Fibroblast of skin of right biceps (primary cell): ENCODE measurements at regions not wholly inside any gene's neighbourhood (a gene's known extent, or its start where the extent isn't known, plus 50 kb on each side); places are given as distances from the start of the nearest gene placed in this dataset.

Source experiments
- DNase-seq: peaks from one replicate; pipeline ENCODE4 v3.0.0-alpha.2; 2013

GRCh38 chr16:73171901-73172240 lies 123.9 kb upstream of the ZFHX3 start:
- DNase-seq, result no peak

DNA sequence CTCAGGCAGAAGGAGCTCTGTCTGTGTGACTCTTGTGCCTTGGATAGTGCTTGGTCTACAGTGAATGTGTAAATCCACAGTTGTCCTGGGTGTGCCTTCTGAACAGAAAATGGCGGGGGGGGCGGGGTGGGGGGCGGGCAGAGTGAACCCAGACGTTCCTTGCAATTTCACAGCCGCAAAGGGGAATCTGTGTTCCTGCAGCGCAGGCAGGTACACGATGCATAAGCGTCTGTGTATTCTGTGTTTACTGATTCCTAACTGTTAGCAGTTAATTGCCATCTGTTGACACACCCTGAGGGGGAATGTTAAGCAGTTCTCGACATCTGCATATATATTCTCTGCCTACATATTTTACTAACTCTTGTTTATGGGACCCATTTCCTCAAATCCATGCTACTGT lies 123.5 kb upstream of the ZFHX3 start:
- no peak for DNase-seq

DNA sequence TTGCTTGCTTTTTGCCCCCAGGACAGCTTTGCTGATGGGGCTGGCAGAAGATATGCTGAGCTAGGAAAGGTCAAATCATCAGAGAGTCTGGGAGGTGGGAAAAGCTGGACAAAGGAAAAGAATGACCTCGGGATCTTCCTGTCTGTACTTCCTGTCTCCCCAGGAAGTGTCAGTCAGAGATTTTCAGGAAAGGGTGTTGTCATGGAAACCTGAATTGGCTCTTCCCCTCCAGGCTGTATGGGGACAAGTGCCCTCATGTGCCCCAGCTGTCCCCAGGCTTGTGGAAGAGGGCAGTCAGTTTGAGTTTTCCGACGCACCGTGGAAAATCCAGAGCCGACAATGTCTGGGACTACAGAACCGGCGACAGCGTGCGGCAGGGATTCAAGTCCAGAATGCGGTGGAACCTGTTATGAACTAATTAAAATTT lies 122.7 kb upstream of the ZFHX3 start:
- no peak for DNase-seq

DNA sequence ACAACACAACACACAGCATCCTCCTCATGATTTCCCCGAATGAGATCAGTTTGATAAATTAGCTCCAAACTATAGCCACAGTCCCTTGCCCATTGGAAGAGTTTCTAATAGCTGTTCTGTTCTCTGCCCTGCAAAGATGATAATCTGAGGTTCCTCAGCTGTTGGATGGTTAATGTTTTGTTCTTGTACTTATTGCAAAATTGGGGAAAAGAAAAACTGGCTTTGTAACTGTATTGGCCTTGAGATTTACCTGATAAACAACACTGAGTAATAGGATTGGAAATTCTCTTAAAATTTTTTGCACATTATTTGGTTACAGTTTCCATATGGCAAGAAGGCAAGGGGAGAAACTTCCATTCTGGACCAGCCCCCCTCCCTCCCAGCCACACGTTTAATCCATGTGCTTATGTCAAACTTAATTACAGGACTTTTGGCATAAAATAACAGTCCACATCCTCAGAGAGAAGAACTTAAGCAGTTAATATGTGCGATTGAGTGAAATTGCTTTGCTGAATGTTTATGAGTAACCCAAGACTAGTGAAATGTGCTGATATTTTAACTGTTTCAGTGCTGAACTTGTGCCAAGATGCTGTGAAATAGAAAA lies 119.1 kb upstream of the ZFHX3 start:
- DNase-seq, result no peak

- peak; percentile 25 for DNase-seq
These were observed 118.5 kb upstream of the ZFHX3 start for GRCh38 chr16:73166441-73166851.

- no peak for DNase-seq
These were observed 115.4 kb upstream of the ZFHX3 start for GRCh38 chr16:73163238-73163815.

DNA sequence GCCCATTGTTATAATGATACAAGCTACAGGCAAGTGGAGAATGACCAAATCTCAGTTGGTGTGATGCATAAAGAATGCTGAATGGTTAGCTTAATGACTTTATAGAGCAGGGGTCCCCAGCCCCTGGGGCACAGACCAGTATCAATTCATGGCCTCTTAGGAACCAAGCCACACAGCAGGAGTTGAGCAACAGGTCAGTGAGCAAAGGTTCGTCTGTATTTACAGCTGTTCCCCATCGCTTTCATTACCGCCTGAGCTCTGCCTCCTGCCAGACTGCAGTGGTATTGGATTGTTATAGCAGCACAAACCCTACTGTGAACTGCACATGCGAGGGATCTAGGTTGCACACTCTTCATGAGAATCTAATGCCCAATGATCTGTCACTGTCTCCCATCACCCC lies 114.0 kb upstream of the ZFHX3 start:
- DNase-seq, result no peak

GRCh38 chr16:73159296-73159695 lies 111.4 kb upstream of the ZFHX3 start:
- no peak for DNase-seq

DNA sequence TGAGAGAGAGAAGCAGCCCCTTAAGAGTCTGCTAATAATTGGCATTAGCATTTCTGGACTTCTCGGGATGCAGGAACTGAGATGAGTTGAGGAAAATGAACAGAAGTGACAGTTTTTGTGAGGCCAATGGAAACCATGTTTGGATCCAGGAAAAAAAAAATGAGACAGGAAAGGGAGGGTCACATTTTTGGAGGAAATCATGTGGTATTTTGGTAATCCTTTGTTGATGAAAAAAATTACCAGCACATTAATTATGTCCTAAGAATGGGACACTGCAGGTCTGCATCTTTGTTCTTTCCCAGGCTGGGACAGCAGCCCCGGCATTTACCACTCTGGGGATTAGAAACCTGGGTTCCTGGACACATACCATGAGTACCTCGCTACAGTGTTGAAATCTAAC lies 109.9 kb upstream of the ZFHX3 start:
- no peak for DNase-seq

DNA sequence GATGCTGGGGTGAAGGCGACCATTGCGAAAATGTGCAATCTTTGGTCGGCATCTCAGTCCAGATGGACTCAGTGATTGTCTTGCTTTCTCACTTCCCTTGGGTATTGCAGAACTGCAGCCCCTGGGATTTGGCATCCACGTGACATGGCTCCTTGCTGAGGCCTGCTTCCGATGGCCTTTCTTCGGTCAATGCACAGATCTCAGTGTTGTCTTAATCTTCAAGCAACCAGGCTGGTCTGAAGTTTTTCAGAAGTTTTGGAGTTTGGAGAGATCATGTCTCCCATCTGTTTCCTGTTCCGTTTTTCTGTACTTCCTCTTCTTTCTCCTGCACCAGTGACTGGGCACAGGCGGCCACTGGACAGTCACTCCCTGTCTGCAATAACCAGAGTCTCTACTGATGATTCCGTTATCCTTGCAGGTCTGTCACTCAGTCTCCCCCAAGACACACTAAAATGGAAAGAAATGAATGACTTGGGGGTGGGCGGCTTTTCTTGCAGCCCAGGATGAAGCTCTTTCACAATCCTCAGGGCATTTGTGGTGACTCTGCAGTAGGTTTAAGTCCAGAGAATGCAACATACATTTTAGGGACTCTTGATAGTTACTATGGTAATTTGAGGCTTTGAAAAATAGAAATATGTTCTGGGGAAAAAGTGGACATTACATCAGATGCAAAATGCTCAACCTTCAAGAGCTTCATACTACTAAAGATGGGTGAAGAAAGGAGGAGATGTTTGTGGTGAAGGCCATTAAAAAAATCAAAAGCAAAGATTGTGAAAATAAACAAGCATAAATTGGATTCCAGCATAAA lies 106.3 kb upstream of the ZFHX3 start:
- DNase-seq, result peak; percentile 25

GRCh38 chr16:73152386-73153125 lies 104.6 kb upstream of the ZFHX3 start:
- DNase-seq, result no peak

DNA sequence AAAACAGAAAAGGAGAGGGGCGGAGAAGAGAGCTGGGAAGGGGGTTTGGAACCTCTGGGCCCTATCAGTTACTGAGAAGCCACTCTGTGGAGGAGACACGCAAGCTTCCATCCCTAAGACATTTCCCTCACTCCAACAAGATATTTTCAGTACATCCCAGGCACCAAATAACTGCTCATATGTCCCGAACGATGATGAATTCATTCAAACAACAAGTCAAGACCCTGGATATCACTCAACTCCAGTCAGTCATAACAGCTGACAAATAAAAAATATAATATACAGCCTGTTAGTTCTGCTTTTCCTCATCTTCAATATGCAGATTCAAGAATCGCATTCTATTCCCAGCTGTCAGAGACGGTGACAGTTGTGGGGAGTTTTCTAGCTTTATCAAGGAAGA lies 104.0 kb upstream of the ZFHX3 start:
- DNase-seq, result no peak

- no peak for DNase-seq
These were observed 103.3 kb upstream of the ZFHX3 start for GRCh38 chr16:73151225-73151624.

DNA sequence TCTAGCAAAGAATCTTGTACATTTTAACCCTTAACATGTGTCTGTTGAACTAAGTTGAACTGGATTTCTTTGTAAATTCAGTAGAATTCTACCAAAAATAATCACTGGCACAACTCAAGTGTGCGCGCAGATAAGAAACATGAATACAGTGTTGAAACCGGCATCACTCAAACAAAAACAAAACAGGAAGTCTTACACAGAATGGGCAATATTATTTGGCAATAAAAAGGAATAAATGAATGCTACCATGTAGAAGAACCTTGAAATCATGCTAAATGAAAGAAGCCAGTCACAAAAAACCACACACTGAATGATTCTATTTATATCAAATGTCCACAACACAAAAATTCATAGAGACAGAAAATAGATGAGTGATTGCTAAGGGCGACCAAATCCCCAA lies 102.9 kb upstream of the ZFHX3 start:
- no peak for DNase-seq

DNA sequence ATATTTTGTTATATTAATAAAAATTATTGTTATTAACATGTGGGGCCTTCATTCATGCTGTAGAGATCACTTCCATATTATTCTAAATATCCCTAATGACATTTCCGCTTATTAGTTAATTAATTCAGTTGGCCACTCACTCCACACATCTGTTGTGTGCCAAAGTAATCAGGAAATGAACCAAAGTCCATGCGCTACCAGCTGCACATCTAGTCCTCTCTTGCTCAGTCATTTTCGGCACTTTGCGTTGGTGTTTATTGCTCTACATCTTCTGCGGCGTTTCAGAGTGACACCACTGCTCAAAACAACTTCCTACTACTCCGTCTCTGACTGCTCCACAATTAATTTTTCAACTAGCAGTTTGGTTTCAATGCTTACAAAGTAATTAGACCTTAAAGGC lies 101.4 kb upstream of the ZFHX3 start:
- DNase-seq, result no peak

DNA sequence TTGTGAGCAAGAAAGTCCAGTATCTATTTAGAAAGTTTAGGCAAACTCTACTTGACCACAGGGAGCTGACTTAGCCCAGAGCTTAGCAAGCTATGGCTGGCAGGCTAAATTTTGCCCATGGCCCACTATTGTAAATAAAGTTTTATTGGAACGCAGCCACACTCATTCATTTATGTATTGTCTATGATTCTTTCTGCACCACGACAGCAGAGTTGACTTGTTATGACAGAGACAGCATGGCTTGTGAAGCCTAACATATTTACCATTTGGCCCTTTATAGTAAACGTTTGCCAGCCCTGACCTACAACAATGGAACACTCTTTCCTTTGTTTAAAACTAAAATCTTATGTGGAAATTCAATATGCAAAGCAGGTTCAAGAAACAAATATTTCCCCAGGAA lies 100.0 kb upstream of the ZFHX3 start:
- no peak for DNase-seq

DNA sequence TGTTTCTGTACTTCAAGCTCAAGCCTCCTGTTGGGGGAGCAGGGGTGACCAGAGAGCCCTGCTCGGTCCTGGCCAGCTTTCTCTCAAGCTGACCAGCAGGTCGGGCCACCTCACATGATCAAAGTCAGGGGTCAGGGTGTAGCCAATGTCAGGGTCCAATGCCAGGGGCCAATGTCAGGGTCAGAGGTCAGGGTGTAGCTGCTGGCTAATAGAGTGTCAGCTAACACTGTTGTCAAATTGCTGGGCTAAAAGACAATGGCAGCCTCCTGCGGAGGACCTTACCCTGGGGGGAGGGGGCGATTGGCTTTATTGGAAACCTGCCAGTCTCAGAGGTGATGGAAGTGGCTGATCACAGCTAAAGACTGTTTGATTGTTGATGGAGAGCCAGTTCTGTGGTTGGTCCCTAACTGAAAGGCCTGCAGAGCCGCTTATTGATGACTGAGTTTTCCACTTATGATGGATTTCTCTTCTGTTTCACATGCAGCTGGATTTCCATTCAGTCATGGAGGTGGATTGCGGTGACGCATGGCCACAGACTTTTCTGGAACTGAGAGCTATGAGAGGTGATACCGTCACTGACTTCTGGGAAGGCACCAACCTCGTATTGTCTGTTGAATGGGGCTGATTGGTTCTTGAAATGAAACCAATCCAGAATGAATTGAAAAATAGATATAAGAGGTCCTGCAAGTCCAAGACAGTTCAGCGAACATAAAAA lies 97.4 kb upstream of the ZFHX3 start:
- peak; percentile 51 for DNase-seq

- peak; percentile 49 for DNase-seq
These were observed 95.9 kb upstream of the ZFHX3 start for GRCh38 chr16:73143576-73144422.

GRCh38 chr16:73143002-73143401 lies 95.1 kb upstream of the ZFHX3 start:
- no peak for DNase-seq

GRCh38 chr16:73142053-73142854 lies 94.3 kb upstream of the ZFHX3 start:
- DNase-seq, result no peak

DNA sequence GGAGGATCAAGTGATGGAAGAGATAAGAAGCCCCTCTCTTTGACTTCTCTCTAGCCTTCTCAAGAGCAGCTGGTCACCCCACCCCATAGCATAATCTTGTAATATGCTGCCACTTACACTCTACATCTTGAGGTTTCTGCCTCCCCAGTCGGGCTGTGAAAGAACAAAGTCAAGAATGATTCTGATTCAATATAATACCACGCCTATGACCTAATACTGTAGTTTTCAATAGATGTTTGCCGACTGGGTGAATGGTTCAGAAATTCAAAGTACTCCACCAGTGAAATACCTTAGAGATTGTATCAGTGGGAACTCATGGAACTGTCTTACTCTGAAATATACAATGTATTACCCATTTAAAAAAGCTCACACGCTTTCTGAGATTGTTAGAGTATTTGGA lies 93.0 kb upstream of the ZFHX3 start:
- peak; percentile 16 for DNase-seq
